ENCODE measurements at regions not wholly inside any gene's neighbourhood (a gene's known extent, or its start where the extent isn't known, plus 50 kb on each side); places are given as distances from the start of the nearest gene placed in this dataset.
A peak's percentile ranks its signal among the peaks of the same experiment; 100 is the strongest.
"Not testable (repeated sequence)": the region's sequence is repeated elsewhere in the genome, so short reads cannot be mapped to it uniquely, and the experiment has no call there.

DNA sequence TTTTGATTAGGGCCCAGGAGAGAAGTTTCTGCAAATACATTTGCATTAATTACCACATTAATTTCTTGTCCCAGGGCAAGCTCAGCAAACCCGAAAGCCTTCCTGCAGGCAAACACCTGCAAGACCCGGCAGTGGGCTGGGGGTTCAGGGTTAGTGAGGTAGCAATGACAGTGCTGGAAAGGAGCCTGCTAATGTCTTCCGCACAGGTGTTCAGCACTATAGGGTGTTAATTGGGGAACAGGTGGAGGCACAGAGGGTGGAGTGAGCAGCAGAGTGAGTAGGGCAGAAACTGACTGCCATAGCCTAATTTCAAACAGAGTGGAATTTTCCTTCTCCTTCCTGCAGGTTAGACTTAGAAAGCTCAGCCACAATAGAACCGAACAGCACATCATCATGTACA lies 50.9 kb upstream of the UBASH3B start:
- Histone ChIP-seq H3K27ac (no peak overlapping the region), H3K4me3 (no peak overlapping the region)

DNA sequence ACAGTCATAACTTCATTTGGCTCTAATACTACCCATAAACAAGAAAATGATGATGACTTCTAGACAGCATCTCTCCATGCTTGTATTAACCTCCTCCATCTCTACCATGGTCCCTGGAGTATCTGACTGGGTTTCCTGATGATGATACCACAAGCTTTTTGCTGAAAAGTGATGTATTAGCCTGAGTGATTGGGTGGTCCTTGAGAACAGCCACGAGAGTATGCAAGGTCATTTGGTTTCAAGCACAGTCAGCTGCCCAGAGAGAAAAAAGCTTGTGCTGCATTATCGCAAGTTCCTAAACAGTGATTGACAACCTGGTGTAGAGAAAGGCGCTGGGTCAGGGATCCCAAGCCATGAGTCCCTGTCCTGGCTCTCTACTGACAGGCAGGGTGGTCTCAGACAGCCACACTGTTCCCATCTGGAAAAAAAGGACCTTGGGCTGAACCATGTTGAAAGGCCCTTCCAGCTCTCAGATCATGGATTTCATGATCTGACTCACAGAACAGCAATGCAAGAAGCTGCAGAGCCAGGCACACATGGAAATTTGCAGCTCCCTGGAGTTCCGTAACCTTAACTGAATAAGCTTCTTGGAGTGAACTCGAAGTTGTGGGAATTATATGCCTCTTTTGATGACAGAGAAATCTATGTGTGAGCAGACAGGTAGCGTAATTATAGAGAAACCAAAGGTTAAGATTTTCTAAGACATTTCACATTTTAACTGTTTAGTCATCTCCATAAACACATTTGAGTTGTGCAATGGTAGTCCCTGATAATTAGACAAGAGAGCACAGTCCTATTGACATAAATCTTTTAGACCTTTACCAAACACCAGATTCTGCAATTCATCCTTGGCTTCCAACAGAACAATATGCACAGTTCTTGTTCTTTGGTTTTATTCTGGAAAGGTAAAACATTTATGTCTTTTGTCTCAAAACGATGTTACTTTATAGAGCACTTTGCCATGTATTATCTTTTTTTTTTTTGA lies 54.1 kb upstream of the UBASH3B start:
- Histone ChIP-seq H3K27ac (peak overlapping the region in 2 of 21 experiments; percentile 20 to 28), H3K4me3 (no peak overlapping the region)

DNA sequence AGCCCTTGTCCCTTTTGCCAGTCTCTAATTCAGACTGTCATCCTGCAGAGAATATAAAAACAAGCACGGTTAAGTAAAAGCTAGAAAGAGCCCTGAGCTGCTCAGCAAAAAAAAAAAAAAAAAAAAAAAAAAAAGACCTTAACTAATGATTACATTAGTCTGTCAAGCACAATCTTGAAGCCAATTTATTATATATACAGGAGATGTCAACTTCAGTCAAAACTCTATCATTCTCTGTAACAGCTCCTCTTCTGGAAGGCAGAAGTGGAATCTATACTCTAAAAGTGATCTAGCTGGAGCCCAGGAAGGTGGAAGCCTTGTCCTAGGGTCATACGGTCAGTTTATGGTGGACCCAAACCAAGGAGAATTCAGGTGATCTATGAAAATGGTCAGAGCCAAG lies 55.2 kb upstream of the UBASH3B start:
- Histone ChIP-seq H3K4me3 (no peak overlapping the region), H3K27ac (no peak overlapping the region)

DNA sequence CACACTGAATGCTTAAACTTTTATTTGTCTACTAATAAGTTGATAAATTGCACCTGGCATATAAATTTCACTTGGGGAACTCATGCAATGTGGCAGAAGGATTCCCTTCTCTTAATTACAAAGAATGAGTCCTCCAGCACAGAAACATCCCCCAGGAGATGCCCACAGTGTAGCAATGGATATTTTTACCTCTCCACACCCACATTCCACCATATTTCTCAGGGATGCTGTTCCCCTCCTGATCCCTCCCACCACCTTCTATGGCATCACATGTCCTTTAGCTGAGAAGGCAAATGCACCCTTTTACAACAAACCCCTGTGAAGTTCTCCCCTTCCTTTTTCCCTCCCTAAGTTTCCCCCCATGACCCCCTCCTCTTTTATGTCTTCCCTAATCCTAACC lies 56.1 kb upstream of the UBASH3B start:
- H3K4me3 ChIP-seq: no peak overlapping the region
- H3K27ac ChIP-seq: no peak overlapping the region

DNA sequence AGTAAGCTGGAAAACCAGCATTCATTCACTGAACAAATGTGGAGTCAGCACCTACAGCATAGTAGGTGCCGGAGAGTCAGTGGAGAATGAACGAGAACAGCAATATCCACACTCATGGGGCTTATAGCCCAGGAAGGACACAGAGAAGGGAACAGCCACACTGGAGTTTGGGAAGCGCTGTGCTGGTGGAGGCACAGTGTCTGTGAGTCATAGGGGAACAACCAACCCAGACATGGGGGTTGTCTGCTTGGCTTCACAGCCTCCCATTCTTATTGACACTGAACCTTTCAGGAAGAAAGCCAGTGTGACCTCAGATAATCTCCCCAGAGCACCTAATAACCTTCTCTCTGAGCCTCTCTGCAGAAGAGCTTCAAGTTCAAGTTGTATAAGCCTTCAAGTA lies 56.6 kb upstream of the UBASH3B start:
- Histone ChIP-seq H3K4me3 (no peak overlapping the region), H3K27ac (no peak overlapping the region)

DNA sequence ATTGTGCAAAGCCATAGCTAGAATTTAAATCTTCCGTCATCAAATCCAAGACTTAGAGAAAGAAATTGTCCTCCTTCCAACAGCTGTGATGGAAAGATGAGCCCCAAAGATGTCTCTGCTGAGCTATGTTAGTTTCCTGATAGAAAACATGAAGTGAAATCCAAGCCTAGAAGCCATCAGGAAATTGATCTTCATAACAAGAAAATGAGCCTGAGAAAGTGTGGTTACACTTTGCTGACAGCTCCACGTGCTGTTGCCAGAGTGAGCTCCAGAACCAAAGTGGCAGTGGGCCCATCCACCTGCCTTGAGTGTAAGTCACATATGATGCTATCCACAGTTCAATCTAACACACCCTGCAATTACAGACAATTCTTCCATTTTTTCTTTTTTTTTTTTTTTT lies 58.0 kb upstream of the UBASH3B start:
- no peak overlapping the region for H3K4me3 ChIP-seq
- no peak overlapping the region for H3K27ac ChIP-seq

DNA sequence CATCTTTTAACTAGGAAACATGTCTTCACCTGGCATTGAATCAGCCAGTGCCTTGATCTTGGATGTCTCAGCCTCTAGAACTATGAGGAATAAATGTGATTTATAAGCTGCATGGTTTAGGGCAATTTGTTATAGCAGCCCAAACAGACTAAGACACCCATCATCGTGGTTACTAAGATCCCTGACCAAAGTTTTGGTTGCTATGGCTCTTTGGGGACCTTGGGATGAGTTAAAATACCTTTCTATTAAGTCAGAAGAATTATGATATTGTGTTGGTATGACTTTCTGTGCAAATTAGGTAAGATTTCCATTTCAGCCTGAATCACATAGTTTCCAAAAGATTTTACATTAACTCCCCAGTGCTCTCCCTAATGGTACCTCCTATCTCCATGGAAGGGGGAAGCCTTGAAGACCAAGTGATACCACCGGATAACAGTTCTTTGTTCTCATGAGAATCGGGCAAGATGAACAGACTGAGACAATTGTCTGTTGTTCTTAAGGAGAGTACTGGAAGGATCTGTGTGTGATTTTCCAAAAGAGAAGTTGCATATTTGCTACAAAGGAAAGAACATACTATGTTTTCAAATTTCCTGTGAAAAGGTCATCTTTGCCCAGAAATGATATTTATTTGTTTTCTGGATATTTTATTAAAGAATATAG lies 60.4 kb upstream of the UBASH3B start:
- Histone ChIP-seq H3K4me3 (no peak overlapping the region), H3K27ac (no peak overlapping the region)

DNA sequence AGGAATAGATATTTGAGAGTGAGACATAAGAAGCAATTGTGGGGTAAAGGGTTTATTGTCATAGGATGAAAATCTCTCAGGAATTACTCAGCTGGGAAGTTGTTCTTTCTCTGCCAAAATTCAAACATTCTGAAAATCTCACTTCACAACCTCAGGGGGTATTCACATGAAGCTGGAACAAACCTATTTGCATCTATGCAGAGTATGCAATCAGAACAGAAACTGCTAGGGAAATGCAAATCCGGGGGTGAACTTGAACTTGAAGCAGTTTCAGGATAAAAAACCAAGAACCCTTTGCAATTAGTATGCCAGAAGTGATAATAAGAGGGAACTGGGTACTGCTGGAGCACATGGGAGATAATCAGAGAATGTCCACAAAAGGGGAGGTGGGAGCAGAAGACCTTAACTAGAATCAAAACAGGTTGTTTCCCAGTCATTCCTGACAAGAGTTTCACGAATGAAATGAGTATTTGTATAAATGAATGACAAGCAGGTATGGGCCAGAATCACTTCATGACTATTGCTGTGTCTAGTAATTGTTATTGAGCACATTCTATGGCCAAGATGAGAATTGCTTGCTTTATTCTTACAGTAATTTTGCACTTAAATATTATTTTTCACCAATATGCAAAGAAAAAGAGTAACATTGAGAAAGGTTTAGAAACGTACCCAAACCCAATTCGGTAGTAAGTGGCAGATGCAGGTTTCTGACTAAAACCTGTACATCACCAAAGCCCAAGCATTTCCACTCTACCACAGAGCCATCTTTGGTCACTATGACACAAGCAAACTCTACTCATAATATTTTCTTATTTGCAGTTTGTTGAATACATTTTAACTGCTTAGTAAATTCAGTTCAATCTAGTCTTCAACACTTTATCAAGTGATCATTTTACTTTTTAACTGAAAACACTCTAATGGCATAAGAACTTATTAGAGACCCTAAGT lies 61.8 kb upstream of the UBASH3B start:
- H3K4me3 ChIP-seq: no peak overlapping the region
- no peak overlapping the region for H3K27ac ChIP-seq

DNA sequence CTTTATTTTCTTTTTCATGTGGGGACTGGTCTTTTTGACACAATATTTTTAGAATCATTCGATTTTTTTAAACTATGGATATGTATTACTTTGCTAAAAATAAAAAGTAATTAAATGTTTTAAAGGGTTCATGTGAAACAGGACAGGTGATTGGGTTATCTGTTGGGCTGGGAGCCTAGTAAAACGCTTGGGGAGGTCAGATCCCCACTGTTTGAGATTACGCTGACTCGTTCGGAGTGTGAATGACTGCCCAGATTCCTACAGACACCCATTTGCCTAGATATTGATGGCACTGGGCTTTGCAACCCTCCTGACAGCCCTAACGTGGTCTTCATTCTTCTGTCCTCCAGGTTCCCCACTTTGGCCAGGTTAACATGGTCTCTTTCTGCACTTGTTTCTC lies 62.9 kb upstream of the UBASH3B start:
- no peak overlapping the region for H3K4me3 ChIP-seq

DNA sequence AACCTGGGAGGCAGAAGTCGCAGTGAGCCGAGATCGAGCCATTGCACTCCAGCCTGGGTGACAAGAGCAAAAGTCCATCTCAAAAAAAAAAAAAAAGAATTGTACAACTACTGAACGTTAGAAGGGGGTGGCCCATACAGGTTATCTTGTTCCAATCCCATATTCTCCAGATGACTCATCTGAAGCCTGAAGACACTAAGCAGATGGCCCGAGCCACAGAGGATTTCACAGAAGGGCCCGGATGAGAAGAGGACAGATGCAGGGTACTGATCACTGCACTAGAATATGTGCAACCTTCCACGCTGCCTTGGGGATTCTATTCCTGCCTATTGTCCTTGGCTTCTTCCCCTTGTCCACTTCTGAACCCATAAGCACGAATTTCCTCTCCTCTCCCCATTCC lies 70.9 kb upstream of the UBASH3B start:
- H3K4me3 ChIP-seq: no peak overlapping the region

More for the DNA sequence above, 62.9 kb upstream of the UBASH3B start:
- no peak overlapping the region for H3K27ac ChIP-seq

DNA sequence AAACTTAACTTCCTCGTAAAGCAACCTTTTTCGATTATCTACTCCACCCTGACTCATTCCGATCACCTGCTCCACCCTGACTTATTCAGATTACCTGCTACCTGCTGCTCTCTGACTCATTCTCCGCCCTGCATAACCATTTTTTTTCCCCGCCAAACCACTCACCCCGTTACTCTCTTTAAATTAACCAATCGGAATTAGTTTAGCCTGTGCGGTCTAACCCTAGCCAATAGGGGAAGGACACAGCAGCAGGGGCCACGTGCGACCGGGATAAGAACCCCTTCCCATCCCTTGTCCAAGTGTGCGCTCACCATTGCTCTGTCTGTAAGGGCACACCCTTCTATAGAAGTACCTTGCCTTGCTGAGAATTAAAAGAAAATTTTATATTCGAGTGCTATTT lies 75.5 kb upstream of the UBASH3B start:
- H3K4me3 ChIP-seq: not testable (repeated sequence)

More for the DNA sequence above, 70.9 kb upstream of the UBASH3B start:
- no peak overlapping the region for H3K27ac ChIP-seq

DNA sequence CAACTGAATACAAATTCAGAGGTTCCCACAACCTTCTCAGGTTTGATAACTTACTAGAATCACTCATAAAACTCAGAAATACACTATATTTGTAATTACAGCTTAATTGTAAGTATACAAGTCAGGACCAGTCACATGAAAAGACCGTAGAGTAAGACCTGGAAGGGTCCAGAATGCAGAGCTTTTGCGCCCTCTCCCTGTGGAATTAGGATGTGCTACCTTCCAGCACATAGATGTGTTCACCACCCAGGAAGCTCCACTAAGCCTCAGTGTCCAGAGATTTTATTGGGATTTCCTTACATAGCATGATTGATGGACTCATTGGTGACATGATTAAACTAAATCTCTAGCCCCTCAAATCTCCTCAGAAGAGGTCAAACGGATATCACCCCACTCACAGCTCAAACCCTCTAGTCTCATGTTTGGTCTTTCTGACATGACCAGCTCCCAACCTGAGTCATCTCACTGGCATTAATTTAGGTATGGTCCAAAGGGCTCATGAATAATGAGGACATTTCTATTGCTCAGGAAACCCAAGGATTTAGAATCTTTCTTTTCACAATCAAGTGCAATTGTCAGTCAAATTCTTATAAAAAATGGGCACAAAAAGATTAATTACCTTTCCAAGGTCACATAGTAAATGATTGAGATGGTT lies 77.2 kb upstream of the UBASH3B start:
- Histone ChIP-seq H3K27ac (no peak overlapping the region), H3K4me3 (no peak overlapping the region)

More for the DNA sequence above, 75.5 kb upstream of the UBASH3B start:
- H3K27ac ChIP-seq: not testable (repeated sequence)

DNA sequence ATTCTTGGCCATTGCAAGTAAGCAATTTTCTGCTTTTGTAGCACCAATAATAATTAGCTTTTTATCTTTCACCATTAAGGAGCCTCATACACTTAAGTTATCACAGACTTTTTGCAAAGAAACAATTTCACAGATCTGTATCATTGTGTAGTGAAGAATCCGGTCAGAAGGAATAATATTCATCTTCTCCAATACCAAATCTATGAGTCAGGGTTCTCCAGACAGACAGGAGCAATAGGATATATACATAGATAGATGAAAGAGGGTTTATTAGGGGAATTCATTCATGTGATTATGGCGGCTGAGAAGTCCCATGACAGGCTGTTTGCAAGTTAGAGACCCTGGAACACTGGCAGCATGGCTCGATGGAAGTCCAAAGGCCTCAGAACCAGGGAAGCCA lies 82.9 kb upstream of the UBASH3B start:
- H3K27ac ChIP-seq: no peak overlapping the region
- no peak overlapping the region for H3K4me3 ChIP-seq

DNA sequence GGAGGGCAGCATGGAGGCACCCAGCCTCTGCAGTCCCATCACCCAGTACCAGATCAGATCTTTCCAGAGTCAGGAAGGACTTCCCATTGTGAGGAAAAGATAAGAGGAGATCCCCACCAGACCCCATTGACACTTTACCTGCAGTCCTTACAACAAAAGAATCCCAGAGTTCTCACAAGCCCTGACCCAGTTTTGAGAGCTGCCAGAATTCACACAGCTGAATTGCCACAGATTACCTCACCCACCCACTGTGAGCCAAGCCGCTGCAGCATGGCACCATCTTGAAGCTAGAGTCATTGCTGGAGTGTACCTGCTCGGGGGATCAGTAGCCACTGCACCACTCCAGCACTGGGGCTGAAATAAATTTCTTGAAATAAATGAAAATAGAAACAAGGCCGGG lies 91.8 kb upstream of the UBASH3B start:
- no peak overlapping the region for H3K27ac ChIP-seq
- no peak overlapping the region for H3K4me3 ChIP-seq

DNA sequence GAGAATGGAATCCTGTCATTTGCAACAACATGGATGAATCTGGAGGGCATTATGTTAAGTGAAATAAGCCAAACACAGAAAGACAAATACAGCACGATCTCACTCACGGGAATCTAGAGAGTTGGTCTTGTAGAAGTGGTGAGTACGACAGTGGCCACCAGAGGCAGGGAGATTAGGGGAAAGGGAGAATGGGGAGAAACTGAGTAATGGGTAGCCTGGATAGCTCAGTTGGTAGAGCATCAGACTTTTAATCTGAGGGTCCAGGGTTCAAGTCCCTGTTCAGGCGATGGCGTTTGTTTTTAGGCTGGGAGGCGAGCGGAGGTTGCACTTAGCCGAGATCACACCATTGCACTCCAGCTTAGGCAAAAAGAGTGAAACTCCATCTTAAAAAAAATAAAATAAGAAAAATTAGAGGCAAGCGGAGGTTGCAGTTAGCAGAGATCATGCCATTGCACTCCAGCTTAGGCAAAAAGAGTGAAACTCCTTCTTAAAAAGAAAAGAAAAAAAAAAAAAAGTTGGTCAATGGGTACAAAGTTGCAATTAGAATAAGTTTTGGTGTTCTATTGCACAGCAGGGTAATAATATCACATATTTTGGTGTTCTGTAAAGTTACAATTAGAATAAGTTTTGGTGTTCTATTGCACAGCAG lies 95.7 kb upstream of the UBASH3B start:
- H3K4me3 ChIP-seq: no peak overlapping the region

DNA sequence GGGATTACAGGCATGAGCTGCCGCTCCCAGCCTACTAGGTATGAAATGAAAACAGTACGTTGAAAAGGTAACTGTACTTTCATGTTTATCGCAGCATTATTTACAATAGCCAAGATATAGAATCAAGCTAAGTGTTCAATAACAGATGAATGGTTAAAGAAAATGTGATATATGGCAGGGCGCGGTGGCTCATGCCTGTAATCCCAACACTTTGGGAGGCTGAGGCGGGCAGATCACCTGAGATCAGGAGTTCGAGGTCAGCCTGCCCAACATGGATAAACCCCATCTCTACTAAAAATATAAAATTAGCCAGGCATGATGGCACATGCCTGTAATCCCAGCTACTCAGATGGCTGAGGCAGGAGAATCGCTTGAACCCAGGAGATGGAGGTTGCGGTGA lies 96.3 kb upstream of the UBASH3B start:
- H3K27ac ChIP-seq, H3K4me3 ChIP-seq: not testable (repeated sequence)

More for the DNA sequence above, 95.7 kb upstream of the UBASH3B start:
- no peak overlapping the region for H3K27ac ChIP-seq

DNA sequence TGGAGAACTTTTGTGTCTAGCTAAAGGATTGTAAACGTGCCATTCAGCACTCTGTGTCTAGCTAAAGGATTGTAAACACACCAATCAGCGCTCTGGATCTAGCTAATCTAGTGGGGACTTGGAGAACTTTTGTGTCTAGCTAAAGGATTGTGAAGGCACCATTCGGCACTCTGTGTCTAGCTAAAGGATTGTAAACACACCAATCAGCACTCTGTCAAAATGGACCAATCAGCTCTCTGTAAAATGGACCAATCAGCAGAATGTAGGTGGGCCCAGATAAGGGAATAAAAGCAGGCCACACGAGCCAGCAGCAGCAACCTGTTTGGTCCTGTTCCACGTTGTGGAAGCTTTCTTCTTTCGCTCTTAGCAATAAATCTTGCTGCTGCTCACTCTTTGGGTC lies 98.4 kb upstream of the UBASH3B start:
- not testable (repeated sequence) for H3K27ac ChIP-seq, H3K4me3 ChIP-seq

DNA sequence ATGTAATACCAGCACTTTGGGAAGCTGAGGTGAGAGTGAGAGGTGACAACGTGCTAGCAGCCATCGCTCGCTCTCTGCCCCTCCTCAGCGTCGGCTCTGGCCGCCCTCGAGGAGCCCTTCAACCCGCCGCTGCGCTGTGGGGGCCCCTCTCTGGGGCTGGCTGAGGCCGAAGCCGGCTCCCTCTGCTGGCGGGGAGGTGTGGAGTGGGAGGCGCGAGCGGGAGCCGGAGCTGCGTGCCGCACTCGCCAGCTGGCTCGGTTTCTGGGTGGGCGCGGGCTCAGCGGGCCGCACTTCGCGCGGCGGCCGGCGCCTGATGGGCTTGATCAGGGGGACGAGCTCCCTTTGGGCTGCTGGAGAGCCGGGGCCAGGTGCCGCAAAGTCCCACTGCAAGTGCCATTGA lies 98.9 kb upstream of the UBASH3B start:
- H3K4me3 ChIP-seq: no peak overlapping the region
- no peak overlapping the region for H3K27ac ChIP-seq

DNA sequence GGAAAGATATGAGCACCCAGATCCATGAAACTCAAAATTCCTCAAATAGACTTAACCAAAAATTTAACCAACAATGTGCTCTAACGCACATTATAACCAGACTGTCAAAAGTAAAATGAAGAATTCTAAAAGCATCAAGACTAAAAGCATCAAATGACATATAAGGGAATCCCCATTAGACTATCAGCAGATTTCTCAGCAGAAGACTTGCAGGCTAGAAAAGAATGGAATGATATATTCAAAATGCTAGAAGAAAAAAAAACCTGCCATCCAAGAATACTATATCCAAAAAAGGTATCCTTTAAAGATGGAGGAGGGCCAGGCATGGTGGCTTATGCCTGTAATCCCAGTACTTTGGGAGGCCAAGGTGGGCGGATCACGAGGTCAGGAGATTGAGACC lies 117.5 kb upstream of the UBASH3B start:
- Histone ChIP-seq H3K4me3 (no peak overlapping the region), H3K27ac (no peak overlapping the region)

Data from skin epidermis (tissue), 12 donors.